NCI-H2196 (cell line): ENCODE measurements at regions not wholly inside any gene's neighbourhood (a gene's known extent, or its start where the extent isn't known, plus 50 kb on each side); places are given as distances from the start of the nearest gene placed in this dataset.
"Not testable (repeated sequence)": the region's sequence is repeated elsewhere in the genome, so short reads cannot be mapped to it uniquely, and the experiment has no call there.

Source experiments
- DNase-seq: peaks from one replicate; lab custom pipeline; 2025; ENCODE audit not compliant: unreplicated experiment; lab: John Stamatoyannopoulos, UW

DNA sequence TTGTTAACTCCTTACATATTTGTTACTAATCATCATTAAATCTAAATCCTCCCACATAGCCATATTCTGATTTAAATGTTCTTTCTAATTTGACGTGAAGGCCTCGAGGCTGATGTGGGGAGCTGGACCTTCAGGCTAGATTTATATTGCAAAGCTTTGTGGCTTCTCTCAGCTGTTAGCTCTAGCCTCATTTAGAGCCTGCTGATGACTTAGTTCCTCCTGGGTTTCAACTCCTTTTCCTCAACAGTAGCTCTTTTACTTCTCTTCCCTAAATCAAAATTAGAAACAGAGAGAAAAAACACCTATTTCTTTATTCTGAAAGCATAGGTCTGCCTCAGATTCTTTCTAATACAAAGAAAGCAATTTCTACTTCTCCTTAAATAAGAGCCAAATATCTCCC lies 477.5 kb upstream of the CCDC196 start:
- DNase-seq: no peak

DNA sequence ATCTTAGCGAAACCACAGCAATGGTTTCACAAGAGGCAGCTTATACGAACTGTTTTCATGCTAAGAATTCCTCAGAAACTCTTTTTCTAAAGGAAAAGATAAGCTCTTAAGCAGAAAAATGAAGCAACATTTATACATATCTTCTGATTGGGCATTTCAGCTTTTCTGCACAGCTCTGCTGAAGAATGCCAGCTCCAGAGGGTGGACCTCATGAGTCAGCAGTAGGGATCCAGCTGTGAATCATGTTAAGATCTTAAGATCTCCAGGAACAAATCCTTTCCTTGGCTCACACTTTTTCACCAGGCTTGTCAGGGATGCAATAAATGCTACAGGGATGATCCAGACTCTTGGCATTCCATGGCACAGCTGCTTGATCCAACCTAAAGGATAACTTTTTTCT lies 477.1 kb upstream of the CCDC196 start:
- DNase-seq: no peak

DNA sequence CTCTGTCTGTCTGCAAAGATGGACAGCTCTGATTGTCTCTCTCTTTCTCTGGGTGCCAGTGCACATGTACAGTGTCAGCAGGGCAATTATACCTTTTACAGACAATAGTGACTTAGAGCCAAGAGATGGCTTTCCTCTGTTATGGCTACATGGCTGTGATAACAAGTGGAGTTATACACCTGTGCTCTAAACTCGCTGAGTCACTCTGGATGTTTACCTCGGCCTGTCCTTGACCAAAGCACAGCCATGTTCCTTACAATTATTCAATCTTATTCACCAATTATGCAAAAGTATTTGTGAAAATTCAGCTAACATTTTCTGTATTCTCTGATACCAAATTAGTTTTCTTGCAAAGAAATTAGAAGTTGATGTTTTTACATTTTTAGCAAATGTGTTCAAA lies 475.5 kb upstream of the CCDC196 start:
- no peak for DNase-seq

DNA sequence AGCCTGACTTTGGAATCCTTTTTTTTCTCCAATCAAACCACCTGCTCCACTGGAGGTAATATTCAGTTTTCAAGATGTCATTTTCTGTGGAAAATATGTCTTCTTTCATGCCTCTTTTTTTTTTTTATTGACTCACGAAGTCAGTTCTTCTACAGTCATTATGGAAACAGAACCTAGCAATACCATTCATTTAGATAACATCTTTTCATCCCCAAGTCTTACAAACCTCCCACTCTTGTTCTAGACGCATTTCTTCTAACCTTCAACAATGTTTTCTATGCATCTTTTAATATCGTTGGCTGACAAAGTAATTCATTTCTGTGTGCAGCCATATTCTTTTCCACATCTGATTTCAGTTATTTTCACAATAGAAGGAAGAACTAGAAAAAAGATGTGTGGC lies 474.3 kb upstream of the CCDC196 start:
- no peak for DNase-seq

DNA sequence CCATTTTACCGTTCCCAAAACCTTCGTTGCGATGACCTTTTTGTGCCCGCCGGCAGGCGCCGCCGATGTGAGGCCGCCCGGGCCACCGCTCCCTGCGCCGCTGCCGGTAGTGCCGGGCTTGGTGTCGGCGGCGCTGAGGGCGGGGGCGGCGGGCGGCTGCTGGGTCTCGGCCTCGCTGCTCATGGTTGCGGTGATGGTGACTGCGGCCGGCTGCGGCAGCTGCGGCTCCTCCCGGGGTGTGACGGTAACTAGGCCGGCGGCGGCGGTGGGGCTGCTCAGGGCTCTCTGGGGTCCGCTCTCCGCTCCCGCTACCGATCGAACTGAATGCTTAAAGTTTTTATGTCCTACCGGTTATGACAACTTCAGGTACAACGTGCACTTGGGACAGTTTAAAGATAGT lies 472.6 kb upstream of the CCDC196 start:
- not testable (repeated sequence) for DNase-seq

DNA sequence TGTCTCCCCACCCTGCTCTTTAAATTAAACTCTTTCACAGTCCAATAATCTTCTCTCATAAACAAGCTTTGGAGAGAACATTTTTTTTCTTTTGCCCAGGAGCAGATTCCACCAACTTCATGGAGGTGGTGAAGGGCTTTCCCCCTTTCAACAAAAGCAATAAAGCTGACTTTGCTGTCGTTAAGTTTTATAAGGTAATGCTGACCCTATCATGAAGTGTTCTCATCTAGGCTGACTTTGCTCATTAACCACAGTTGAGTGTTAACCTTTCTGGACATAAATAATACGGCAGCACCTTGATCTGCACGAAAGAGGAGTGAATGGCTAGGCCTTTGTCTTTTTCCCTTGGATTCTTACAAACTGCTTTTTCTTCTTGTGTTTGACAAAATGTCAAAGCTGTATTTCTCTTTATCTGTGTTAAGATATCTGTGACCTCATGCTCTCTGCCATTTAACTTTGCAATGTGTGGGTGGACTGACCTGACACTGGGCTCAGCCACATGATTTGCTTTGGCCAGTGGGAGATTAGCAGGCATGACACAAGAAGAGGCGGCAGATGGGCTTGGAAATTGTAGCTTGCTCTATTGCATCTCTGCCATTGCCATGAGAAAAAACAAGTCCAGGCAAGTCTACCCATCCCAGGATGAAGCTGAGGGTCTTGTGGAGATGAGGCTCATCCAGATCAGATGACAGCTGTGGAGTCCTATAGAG lies 470.9 kb upstream of the CCDC196 start:
- no peak for DNase-seq

DNA sequence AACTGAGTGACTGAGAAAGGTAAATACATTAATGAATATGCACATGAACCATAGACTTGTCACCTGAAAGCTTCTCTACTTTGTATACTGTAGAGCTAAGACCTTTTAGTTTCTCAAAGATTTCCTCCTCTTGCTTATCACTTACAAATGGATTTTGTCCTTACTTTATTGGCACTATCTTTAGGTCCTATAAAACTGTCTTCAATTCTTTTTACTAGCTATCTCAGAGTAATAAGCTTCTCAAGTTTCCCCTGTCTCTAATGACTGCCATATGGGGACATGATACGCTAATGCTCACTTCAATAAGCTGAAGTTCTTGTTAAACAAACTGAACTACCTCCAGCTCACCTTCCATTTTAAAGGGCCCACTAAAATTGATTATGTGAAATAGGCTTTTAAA lies 468.2 kb upstream of the CCDC196 start:
- no peak for DNase-seq

DNA sequence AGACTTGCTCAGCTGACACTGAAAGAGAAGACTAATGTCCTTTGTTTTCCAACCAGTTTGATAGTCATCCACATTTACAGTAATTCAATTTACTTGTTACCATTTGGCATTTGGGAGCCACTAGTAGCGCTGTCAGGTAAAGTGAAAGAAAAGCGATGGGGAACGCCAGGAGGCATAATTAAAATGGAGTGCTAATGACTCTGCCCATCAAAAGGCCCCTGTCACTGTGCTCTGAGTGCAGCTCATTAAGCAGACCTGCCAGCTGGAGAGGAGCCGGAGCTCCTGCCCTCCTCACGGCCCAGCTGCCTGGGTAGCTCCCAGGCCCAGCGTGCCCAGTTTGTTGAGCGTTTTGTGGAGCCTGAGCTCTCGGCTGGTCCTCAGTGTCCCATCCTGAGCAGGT lies 463.6 kb upstream of the CCDC196 start:
- no peak for DNase-seq

DNA sequence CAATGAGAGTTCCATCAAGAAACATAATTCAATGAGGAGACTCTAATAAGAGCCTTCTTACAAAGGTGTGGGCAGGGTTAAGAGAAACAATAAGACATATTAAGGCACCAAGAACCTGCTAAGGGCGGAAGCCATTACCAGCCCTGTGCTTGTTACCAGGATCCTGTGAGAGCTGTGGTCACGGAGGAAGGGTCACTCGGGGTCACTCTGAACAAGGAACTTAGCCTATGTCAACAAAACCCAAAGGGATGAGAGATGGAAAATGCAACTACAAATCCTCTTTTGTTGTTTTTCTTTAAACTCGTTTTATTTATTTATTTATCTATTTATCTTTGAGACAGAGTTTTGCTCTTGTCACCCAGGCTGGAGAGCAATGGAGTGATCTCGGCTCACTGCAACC lies 460.4 kb upstream of the CCDC196 start:
- DNase-seq: no peak

DNA sequence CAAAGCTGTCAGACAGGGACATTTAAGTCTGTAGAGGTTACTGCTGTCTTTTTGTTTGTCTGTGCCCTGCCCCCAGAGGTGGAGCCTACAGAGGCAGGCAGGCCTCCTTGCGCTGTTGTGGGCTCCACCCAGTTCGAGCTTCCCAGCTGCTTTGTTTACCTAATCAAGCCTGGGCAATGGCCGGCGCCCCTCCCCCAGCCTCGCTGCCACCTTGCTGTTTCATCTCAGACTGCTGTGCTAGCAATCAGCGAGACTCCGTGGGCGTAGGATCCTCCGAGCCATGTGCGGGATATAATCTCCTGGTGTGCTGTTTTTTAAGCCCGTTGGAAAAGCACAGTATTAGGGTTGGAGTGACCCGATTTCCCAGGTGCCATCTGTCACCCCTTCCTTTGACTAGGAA lies 454.2 kb upstream of the CCDC196 start:
- not testable (repeated sequence) for DNase-seq

DNA sequence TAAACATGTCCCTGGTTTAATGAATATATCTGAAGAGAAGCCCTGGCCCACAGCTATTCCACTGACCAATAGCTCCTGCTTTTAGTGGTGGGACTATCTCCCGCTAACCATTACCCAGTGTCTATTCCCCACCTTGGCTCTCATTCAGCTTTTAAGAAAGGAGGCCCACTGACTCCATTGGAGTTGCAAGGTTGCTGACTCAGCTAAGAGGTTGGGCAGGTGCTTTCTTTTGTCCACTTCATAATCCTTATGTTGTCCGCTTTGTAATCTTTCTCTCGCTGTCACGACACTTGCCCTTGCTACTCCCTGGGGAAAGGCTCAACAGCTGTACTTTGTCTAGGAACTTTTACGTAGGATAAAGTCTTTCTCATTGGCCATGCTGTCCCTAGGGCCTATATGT lies 453.4 kb upstream of the CCDC196 start:
- DNase-seq: no peak

DNA sequence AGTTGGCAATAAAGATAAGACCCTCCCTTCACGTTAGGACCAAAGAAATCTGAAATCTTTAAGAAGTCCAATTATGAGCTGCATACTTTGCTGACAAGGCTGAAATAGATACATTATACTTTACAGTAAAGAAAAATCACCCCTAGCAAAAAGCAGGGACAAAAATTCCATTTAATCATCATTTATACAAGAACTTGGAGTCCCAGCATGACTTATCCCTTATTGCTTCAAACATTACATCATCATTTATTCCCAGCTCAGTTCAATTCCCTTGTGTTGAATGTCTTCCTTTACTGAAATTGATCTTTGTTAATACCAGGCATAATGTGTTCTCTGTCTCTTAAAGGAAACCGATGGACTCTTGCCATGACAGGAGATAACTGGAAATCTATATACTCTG lies 449.6 kb upstream of the CCDC196 start:
- no peak for DNase-seq

DNA sequence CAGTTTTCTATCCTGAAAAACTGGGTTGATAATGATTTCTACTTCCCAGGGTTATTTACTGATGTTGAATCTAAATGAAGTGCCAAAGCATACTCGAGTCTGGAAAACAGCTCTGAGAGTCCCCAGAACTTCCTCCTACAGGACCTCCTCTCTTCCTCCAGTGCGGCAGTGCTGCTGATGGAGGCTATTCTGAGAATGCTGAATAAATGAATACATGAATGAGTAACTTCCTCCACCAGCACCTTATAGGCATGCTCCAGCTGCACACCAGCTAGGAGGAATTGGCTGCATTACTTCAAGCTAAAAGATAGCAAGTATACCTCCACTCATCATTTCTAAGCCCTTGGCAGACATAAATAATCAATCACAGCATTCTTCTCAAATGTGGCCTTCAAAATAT lies 448.8 kb upstream of the CCDC196 start:
- no peak for DNase-seq

DNA sequence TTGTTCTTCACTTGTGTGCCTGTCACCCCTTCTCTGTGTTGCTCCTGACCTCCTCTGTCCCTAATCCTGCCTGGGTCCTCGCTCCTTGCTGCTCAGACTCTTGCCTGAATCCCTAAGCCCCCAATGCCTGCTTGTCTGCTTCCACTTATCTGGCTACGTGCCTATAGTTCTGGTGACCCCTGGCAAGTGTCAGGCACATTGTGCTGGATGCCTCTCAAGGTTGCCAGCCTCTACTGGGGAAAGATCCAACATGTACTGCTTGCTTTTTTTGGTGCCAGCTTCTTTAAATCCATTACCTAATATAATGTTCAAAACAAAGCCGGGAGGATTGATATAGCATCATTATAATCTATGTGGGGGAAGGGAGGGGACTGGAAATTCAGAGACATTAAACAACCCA lies 448.0 kb upstream of the CCDC196 start:
- DNase-seq: no peak

DNA sequence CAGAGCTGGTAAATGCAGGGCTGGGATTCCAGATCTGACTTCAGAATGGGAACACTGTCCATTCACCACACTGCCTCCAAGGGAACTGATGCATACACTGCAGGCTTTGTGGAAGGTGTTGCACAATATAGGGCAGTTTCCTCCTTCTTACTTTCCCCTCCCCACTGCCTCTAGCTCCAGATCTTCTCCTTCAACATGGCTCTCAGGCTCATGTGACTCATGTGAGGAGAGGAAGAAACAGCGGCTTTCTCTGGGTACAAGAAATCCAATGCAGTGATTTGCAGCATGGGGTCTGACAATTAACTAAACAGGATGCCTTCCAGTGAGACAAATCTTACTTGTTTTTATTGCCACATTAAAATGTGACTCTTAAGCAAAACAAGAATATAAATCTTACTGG lies 447.6 kb upstream of the CCDC196 start:
- no peak for DNase-seq

DNA sequence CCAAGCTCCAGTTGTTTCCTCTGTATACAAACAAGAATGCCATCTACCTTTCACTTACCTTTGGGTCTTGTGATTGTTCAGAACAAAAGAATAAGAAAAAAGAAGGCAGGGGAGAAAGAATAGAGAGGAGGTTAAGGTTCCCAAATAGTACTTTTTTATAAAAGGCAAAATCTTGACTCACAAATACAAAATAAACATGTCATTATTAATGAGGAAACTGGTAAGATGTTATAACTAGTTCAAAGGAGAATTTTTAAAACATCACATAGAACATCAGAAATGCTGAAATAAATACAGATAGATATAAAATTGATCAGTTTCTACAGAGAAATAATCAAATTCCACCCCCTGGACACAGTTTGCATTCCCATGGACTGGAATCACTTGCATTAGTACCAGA lies 446.7 kb upstream of the CCDC196 start:
- no peak for DNase-seq

DNA sequence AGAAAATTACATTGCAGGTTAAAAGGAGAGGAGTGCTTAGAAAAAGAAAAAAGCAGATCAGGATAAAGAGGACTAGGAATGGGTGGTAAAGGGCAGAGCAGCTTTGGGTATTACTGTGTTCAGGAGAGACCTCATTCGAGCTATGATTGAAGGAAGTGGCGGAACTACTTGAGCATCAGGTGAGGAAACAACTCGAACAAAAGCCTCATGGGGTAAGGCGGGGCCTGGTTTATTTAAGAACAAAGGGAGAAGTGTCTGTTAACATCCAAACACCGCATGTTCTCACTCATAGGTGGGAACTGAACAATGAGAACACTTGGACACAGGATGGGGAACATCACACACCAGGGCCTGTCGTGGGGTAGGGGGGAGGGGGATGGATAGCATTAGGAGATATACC lies 444.6 kb upstream of the CCDC196 start:
- DNase-seq: no peak

DNA sequence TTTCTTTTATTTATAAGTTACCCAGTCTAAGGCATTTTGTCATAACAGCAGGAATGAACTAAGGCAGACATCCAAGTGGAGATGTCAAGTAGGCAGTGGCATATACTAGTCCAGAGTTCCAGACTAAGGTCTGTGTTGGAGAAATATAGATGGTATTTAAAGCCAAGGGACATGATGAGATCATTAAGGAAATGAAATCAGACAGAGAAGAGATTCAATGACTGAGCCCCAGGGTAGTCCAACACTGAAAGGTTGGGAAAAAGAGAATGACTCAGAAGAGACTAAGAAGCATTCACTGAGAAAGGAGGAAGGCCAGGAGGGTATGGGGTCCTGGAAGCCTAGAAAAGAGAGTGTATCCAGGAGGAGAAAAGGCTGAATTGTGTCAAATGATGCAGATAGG lies 442.2 kb upstream of the CCDC196 start:
- DNase-seq: no peak

DNA sequence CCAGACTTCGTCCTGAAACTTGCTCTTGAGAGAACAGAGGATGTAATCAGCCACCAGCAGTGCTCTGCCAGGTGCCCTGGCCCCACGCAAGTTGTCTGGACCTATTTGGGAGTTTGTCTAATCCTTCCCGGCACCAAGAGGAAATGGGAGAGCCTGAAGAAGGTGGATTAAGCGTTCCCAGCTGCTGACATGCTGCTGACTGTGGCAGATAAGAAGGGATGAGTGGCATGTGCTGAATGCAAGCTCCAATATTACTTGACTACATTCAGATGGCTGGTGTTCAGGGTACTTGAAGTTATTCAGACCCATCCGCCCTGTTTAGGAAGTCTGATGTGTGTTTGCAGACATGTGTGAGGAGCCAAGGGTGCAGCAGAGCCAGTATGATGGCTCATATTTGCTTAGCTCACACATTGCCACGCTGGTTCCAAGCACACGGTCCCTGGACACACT lies 440.6 kb upstream of the CCDC196 start:
- no peak for DNase-seq

DNA sequence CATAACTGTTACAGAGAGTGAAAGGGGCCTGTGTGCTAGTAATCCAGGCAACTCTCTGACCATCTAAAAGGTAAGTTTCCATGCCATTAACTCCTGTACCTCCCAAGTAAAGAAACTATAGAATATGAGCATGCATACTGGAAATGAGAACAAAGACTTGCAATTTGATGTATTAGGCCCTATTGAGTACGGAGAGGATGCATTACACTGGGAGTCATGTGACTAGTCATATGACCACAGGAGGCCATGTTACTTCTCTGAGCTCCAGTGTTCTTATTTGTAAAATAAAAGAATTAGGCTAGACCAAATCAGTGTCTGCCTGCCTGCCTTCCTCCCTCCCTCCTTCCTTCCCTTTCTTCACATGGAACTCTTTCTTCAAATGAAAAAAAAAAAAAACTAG lies 440.1 kb upstream of the CCDC196 start:
- no peak for DNase-seq

DNA sequence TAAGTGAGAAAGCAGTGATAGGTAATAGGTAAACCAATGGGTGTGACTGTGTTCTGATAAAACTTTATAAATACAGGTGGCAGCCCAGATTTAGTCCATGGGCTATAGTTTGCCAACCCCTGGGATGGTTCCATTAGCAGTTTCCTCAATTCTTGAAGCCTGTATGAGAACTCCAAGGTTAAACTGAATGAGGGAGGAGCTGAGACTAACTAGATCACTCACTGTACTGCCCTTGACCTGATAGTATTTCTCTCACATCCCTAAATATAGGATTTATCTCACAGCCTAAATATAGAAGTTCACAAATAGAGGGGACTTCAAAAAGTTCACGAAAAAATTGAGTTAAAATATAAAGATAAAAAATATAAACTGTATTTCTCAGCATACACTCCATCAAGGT lies 439.6 kb upstream of the CCDC196 start:
- DNase-seq: no peak

DNA sequence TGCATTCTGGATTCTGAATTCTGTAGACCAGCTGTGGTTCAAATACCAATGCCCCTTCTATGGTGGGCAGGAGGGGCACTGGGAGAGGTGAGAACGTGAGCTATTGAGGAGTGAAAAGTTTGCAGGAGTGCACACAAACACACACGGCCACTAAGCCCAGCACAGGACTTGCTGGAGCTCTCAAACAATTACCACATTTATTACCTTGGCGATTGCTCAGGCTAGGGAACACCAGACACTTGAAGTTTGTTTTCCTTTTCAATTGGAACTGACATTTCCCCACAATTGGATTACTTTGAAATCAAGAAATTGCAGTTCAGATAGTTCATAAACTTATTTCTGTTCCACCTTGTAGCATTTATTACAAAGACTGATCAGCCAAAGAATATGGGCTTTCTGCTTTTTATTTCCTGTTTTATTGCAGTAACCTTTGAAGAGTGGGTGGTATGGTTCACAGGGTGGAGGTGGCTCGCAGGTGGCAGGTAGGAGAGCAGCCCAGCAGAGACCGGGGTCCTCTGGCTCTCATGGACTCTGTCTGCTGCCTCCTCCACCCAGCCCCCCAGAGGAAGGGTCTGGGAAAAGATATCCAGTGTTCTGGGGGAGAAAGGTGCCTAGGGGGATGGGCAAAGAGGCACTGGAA lies 429.8 kb upstream of the CCDC196 start:
- DNase-seq: no peak

DNA sequence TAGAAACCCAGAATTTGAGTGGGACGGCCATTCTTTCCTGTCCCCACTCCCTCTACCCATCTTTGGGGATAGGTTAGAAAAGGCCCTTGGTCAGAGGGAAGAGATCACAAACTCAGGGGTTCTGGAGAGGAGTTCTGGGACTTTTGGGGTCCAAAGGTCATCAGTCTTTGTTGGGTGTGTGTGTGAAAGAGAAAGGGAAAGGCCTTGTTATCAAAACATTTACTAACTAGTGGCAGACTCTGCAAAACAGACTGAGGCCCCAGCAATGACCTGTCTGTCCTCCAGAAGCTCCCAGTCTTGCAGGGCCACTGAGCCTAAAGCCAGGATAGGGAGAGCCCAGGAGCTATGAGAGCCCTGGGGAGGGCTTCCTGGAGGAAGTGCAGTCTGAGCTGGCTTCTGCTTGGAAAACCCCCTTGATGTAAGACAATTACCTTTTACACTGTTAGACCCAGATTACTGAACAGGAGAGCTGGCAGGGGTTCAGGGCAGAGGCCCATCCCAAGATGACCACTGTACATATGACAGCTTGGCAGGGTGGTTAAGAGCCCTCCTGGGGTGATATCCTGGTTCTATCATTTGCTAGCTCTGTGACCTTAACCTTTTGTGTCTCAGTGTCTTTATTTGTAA lies 429.1 kb upstream of the CCDC196 start:
- no peak for DNase-seq
